Gastroesophageal sphincter (tissue), 3 donors: ENCODE measurements at regions not wholly inside any gene's neighbourhood (a gene's known extent, or its start where the extent isn't known, plus 50 kb on each side); places are given as distances from the start of the nearest gene placed in this dataset.

Source experiments
- CTCF ChIP-seq, 4 experiments: fragments of 200-600 bp in 2 of 4; fragments of 450-650 bp in 2 of 4; sonication (generic) in 1 of 4; IDR thresholded peaks; one replicate each; pipeline ENCODE4 v1.5.1; 2017 to 2019; ENCODE audit warnings: antibody characterized with exemption in 4 of 4, mild to moderate bottlenecking in 2 of 4, moderate library complexity in 2 of 4
- EP300 ChIP-seq: sonication (generic); formaldehyde crosslinking; IDR thresholded peaks from one replicate; pipeline ENCODE4 v1.6.1; 2017; ENCODE audit warnings: antibody characterized with exemption, mild to moderate bottlenecking
- POLR2A ChIP-seq, 2 donors: fragments of 450-650 bp; IDR thresholded peaks; one replicate each; pipeline ENCODE4 v1.6.1; 2017; ENCODE audit warnings: antibody characterized with exemption in 2 of 2, mild to moderate bottlenecking in 2 of 2, moderate library complexity in 1 of 2

GRCh38 chr18:59966913-59967312, 67.1 kb downstream of the PMAIP1 start:
- TF ChIP-seq CTCF (IDR thresholded peaks at IDR 0.05) (no peak), EP300 (no peak), POLR2A (IDR thresholded peaks at IDR 0.05) (no peak)
